GM12878 (cell line): ENCODE measurements at regions not wholly inside any gene's neighbourhood (a gene's known extent, or its start where the extent isn't known, plus 50 kb on each side); places are given as distances from the start of the nearest gene placed in this dataset.

Source experiments
- ATAC-seq: fragments of 200-7000 bp; cut with Tn5 transposase; 3 replicates; pipeline ENCODE4 v1.9.1; 2020; ENCODE audit warnings: mild to moderate bottlenecking, moderate library complexity
- BruUV-seq: library from RNA; stranded (reverse); fragments of 400-500 nt; replicated peaks from 2 replicates; lab custom pipeline; 2021; lab: Mats Ljungman, UMichigan
- CTCF ChIA-PET: fragments of 300-600 bp; sonication (Branson Sonifier 250); formaldehyde crosslinking; extraction: SDS; loops from one replicate; lab custom pipeline; 2021; ENCODE audit warnings: inconsistent platforms; lab: Yijun Ruan, JAX
- POLR2A ChIA-PET: fragments of 350-600 bp; formaldehyde crosslinking; extraction: SDS; loops from one replicate; lab custom pipeline; 2021; ENCODE audit warnings: inconsistent platforms; lab: Charles Lee
- RAD21 ChIA-PET: fragments of 300-600 bp; sonication (Branson Sonifier 250); formaldehyde crosslinking; loops from one replicate; lab custom pipeline; 2023; ENCODE audit warnings: antibody characterized with exemption; ENCODE audit not compliant: unreplicated experiment; lab: Charles Lee
- SMC1A ChIA-PET: fragments of 300-600 bp; sonication (Branson Sonifier 250); formaldehyde crosslinking; loops from one replicate; lab custom pipeline; 2023; ENCODE audit not compliant: unreplicated experiment, uncharacterized antibody; lab: Charles Lee
- DNase-seq: peaks from one replicate; pipeline ENCODE4 v3.0.0-alpha.2; 2011; ENCODE audit warnings: low read depth, low spot score
- FAIRE-seq: peaks from 3 replicates; lab custom pipeline; 2011; peaks lifted over from hg19 to GRCh38; lab: Jason Lieb, UNC
- H2AFZ ChIP-seq: 2 replicates; pipeline ENCODE4 v1.6.0; 2011; ENCODE audit warnings: low read depth, low read length, control low read depth; ENCODE audit not compliant: control insufficient read depth
- H3K27ac ChIP-seq: 2 replicates; pipeline ENCODE4 v1.5.1; 2011; ENCODE audit warnings: control low read depth; ENCODE audit not compliant: control insufficient read depth, insufficient read depth
- H3K27me3 ChIP-seq, 2 experiments: replicated peaks in 1 of 2; 2 replicates each; pipeline versions ENCODE4 v1.6.0 to v1.6.1; 2011; ENCODE audit warnings: low read length in 1 of 2; ENCODE audit not compliant: control insufficient read depth in 2 of 2, insufficient read depth in 2 of 2
- H3K36me3 ChIP-seq, 2 experiments: 2 replicates each; pipeline ENCODE4 v1.5.1; 2011; ENCODE audit warnings: low read length in 1 of 2; ENCODE audit not compliant: control insufficient read depth in 2 of 2, insufficient read depth in 2 of 2
- H3K4me1 ChIP-seq: 2 replicates; pipeline ENCODE4 v1.6.1; 2011; ENCODE audit warnings: mild to moderate bottlenecking, low read length, moderate library complexity, mixed read lengths; ENCODE audit not compliant: control insufficient read depth, insufficient read depth
- H3K4me2 ChIP-seq: 2 replicates; pipeline ENCODE4 v1.6.0; 2011; ENCODE audit warnings: control low read depth; ENCODE audit not compliant: control insufficient read depth, insufficient read depth
- H3K4me3 ChIP-seq: fragments of 200-600 bp; sonication (generic); 2 replicates; pipeline ENCODE4 v1.5.1; 2016
- H3K79me2 ChIP-seq: 2 replicates; pipeline ENCODE4 v1.6.0; 2011; ENCODE audit warnings: low read length; ENCODE audit not compliant: control insufficient read depth, insufficient read depth
- H3K9ac ChIP-seq: 2 replicates; pipeline ENCODE4 v1.8.0; 2011; ENCODE audit warnings: low read length, control low read depth, mixed read lengths; ENCODE audit not compliant: control insufficient read depth, insufficient read depth
- H3K9me3 ChIP-seq: replicated peaks from 3 replicates; pipeline ENCODE4 v1.5.1; 2011; ENCODE audit warnings: mild to moderate bottlenecking, low read length; ENCODE audit not compliant: control insufficient read depth, insufficient read depth
- H4K20me1 ChIP-seq: 2 replicates; pipeline ENCODE4 v1.6.0; 2011; ENCODE audit not compliant: control insufficient read depth, insufficient read depth
- EZH2 ChIP-seq: IDR thresholded peaks from 2 replicates; pipeline ENCODE4 v1.6.1; 2012; ENCODE audit warnings: low read depth, mild to moderate bottlenecking, control low read depth, inconsistent platforms, low read length, borderline replicate concordance; ENCODE audit not compliant: control insufficient read depth
- FOXK2 ChIP-seq: fragments of 450-650 bp; IDR thresholded peaks from 2 replicates; pipeline ENCODE4 v1.6.1; 2017; ENCODE audit warnings: mild to moderate bottlenecking, moderate library complexity
- MEF2B ChIP-seq: fragments of 450-650 bp; IDR thresholded peaks from 2 replicates; pipeline ENCODE4 v1.6.1; 2018; ENCODE audit warnings: mild to moderate bottlenecking, moderate library complexity; ENCODE audit not compliant: partially characterized antibody, poor library complexity, severe bottlenecking
- NBN ChIP-seq: fragments of 450-650 bp; IDR thresholded peaks from 2 replicates; pipeline ENCODE4 v1.6.1; 2016
- NFXL1 ChIP-seq: fragments of 450-650 bp; IDR thresholded peaks from 2 replicates; pipeline ENCODE4 v1.6.1; 2017; ENCODE audit warnings: antibody characterized with exemption, mild to moderate bottlenecking, borderline replicate concordance
- PAX5 ChIP-seq: IDR thresholded peaks from 2 replicates; pipeline ENCODE4 v1.6.1; 2011; ENCODE audit warnings: low read depth, low read length, borderline replicate concordance
- PAX8 ChIP-seq: fragments of 450-650 bp; IDR thresholded peaks from 2 replicates; pipeline ENCODE4 v1.6.1; 2017; ENCODE audit warnings: mild to moderate bottlenecking, moderate library complexity
- RELA ChIP-seq: fragments of 450-650 bp; IDR thresholded peaks from 2 replicates; pipeline ENCODE4 v1.8.0; 2014; ENCODE audit warnings: borderline replicate concordance; ENCODE audit not compliant: partially characterized antibody
- SMAD5 ChIP-seq: IDR thresholded peaks from 2 replicates; pipeline ENCODE4 v1.6.1; 2016; ENCODE audit warnings: antibody characterized with exemption, low read depth
- WGBS: methylation state at CpG from one replicate; pipeline ENCODE4 v1.1.6; 2016; ENCODE audit warnings: low lambda C conversion rate; ENCODE audit not compliant: insufficient replicate concordance, insufficient coverage; ENCODE audit errors: missing lambda C conversion rate; 5-methylcytosine and 5-hydroxymethylcytosine counted together
- in situ Hi-C: fragments of 300-500 bp; cut with MboI; formaldehyde crosslinking; loops from 9 replicates; pipeline ENCODE4 v1.14.3; 2018; ENCODE audit warnings: mixed read lengths
- intact Hi-C: fragments of 100-400 bp; cut with micrococcal nuclease; formaldehyde crosslinking; loops from one replicate; pipeline ENCODE4 v1.14.2; 2022; ENCODE audit not compliant: unreplicated experiment
- TF ChIP-seq, protein P1 (sequence below): fragments of 450-650 bp; conservative IDR thresholded peaks from 2 replicates; pipeline ENCODE4 v1.6.1; 2017; ENCODE audit warnings: mild to moderate bottlenecking, moderate library complexity
- TF ChIP-seq, protein P2 (sequence below): fragments of 450-650 bp; formaldehyde crosslinking; IDR thresholded peaks from 2 replicates; pipeline ENCODE4 v1.5.0; 2022; ENCODE audit warnings: mild to moderate bottlenecking, missing genetic modification characterization
- TF ChIP-seq, protein P3 (sequence below): fragments of 450-650 bp; IDR thresholded peaks from 2 replicates; pipeline ENCODE4 v1.6.1; 2017; ENCODE audit warnings: mild to moderate bottlenecking, low read depth, inconsistent platforms; ENCODE audit not compliant: poor library complexity, severe bottlenecking

DNA sequence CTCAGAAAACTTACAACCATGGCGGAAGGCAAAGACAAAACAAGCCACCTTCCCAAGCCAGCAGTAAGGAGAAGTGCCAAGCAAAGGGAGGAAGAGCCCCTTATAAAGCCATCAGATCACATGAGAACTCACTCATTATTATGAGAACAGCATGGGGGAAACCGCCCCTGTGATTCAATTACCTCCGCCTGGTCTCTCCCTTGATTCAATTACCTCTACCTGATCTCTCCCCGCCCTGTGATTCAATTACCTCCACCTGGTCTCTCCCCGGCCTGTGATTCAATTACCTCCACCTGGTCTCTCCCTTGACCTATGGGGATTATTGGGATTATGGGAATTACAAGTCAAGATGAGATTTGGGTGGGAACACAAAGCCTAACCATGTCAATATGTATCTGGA is 467.3 kb upstream of the FTMT start:
- CTCF ChIA-PET: no interaction called here
- no peak for DNase-seq
- WGBS: 43% methylated on average over 5 of the region's 5 CpGs
- intact Hi-C loops: no loop called here
- Histone ChIP-seq H3K27me3 (no peaks in the 10 kb centered on the region), H3K9me3 (no peaks in the 10 kb centered on the region), H3K9ac (no peak overlapping the region), H2AFZ (no peak overlapping the region), H4K20me1 (no peaks in the 10 kb centered on the region), H3K79me2 (no peaks in the 10 kb centered on the region)
- POLR2A ChIA-PET: no interaction called here
- in situ Hi-C loops: no loop called here
- RAD21 ChIA-PET: no interaction called here
- ATAC-seq: no peak
- TF ChIP-seq MEF2B: no peak
- no peak for TF ChIP-seq PAX8
- TF ChIP-seq EZH2: no peak
- TF ChIP-seq SMAD5: no peak
- no peak for TF ChIP-seq RELA
- no peak for TF ChIP-seq NBN
- TF ChIP-seq, protein P1, sequence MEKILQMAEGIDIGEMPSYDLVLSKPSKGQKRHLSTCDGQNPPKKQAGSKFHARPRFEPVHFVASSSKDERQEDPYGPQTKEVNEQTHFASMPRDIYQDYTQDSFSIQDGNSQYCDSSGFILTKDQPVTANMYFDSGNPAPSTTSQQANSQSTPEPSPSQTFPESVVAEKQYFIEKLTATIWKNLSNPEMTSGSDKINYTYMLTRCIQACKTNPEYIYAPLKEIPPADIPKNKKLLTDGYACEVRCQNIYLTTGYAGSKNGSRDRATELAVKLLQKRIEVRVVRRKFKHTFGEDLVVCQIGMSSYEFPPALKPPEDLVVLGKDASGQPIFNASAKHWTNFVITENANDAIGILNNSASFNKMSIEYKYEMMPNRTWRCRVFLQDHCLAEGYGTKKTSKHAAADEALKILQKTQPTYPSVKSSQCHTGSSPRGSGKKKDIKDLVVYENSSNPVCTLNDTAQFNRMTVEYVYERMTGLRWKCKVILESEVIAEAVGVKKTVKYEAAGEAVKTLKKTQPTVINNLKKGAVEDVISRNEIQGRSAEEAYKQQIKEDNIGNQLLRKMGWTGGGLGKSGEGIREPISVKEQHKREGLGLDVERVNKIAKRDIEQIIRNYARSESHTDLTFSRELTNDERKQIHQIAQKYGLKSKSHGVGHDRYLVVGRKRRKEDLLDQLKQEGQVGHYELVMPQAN: no peak
- TF ChIP-seq, all 136 proteins: peak for 0
- no peak overlapping the region for H3K4me2 ChIP-seq
- no TSS peak for BruUV-seq
- H3K36me3 ChIP-seq: no peaks in the 10 kb centered on the region
- H3K4me3 ChIP-seq: no peak overlapping the region
- no peaks in the 10 kb centered on the region for H3K4me1 ChIP-seq
- SMC1A ChIA-PET: no interaction called here
- H3K27ac ChIP-seq: no peak overlapping the region
- FAIRE-seq: no peak

DNA sequence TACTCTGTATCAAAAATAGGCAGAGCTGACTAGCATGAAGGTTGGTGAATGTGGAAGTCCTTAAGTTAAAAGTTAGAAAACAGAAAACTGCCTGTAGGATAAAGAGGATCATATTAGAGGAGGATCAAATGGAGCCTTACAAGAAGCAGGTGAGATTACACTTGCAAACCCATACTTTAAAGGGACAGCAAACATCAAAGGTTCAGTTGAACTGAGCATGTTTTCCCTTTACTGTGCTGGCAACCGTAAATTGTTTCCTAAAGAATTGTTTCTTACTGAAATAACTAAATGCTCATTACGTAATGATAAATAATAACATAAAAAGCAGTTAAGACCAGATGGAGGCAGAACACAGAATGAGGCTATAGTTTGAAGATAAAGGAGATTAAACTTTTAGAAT is 465.3 kb upstream of the FTMT start:
- ATAC-seq: no peak
- Histone ChIP-seq H3K79me2 (no peaks in the 10 kb centered on the region), H2AFZ (no peak overlapping the region), H3K4me2 (no peak overlapping the region), H4K20me1 (no peaks in the 10 kb centered on the region), H3K4me3 (no peak overlapping the region), H3K36me3 (no peaks in the 10 kb centered on the region), H3K27ac (no peak overlapping the region), H3K27me3 (no peaks in the 10 kb centered on the region), H3K9ac (no peak overlapping the region), H3K9me3 (no peaks in the 10 kb centered on the region), H3K4me1 (no peaks in the 10 kb centered on the region)
- ChIA-PET SMC1A (no interaction called here), POLR2A (no interaction called here), CTCF (no interaction called here), RAD21 (no interaction called here)
- in situ Hi-C loops: no loop called here
- FAIRE-seq: no peak
- intact Hi-C loops: no loop called here
- WGBS: 2% methylated on average over 2 of the region's 2 CpGs
- BruUV-seq: no TSS peak
- no peak for DNase-seq
- TF ChIP-seq, protein P2, sequence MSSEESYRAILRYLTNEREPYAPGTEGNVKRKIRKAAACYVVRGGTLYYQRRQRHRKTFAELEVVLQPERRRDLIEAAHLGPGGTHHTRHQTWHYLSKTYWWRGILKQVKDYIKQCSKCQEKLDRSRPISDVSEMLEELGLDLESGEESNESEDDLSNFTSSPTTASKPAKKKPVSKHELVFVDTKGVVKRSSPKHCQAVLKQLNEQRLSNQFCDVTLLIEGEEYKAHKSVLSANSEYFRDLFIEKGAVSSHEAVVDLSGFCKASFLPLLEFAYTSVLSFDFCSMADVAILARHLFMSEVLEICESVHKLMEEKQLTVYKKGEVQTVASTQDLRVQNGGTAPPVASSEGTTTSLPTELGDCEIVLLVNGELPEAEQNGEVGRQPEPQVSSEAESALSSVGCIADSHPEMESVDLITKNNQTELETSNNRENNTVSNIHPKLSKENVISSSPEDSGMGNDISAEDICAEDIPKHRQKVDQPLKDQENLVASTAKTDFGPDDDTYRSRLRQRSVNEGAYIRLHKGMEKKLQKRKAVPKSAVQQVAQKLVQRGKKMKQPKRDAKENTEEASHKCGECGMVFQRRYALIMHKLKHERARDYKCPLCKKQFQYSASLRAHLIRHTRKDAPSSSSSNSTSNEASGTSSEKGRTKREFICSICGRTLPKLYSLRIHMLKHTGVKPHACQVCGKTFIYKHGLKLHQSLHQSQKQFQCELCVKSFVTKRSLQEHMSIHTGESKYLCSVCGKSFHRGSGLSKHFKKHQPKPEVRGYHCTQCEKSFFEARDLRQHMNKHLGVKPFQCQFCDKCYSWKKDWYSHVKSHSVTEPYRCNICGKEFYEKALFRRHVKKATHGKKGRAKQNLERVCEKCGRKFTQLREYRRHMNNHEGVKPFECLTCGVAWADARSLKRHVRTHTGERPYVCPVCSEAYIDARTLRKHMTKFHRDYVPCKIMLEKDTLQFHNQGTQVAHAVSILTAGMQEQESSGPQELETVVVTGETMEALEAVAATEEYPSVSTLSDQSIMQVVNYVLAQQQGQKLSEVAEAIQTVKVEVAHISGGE (CRISPR knock-in tag): no peak
- TF ChIP-seq FOXK2 (no peak), NBN (no peak), PAX5 (no peak), NFXL1 (no peak)
- TF ChIP-seq, protein P3, sequence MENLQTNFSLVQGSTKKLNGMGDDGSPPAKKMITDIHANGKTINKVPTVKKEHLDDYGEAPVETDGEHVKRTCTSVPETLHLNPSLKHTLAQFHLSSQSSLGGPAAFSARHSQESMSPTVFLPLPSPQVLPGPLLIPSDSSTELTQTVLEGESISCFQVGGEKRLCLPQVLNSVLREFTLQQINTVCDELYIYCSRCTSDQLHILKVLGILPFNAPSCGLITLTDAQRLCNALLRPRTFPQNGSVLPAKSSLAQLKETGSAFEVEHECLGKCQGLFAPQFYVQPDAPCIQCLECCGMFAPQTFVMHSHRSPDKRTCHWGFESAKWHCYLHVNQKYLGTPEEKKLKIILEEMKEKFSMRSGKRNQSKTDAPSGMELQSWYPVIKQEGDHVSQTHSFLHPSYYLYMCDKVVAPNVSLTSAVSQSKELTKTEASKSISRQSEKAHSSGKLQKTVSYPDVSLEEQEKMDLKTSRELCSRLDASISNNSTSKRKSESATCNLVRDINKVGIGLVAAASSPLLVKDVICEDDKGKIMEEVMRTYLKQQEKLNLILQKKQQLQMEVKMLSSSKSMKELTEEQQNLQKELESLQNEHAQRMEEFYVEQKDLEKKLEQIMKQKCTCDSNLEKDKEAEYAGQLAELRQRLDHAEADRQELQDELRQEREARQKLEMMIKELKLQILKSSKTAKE: no peak
